GM12878 (cell line): ENCODE measurements at regions not wholly inside any gene's neighbourhood (a gene's known extent, or its start where the extent isn't known, plus 50 kb on each side); places are given as distances from the start of the nearest gene placed in this dataset.

Source experiments
- ATAC-seq: fragments of 200-7000 bp; cut with Tn5 transposase; 3 replicates; pipeline ENCODE4 v1.9.1; 2020; ENCODE audit warnings: mild to moderate bottlenecking, moderate library complexity
- BruUV-seq: library from RNA; stranded (reverse); fragments of 400-500 nt; replicated peaks from 2 replicates; lab custom pipeline; 2021; lab: Mats Ljungman, UMichigan
- CTCF ChIA-PET: fragments of 300-600 bp; sonication (Branson Sonifier 250); formaldehyde crosslinking; extraction: SDS; loops from one replicate; lab custom pipeline; 2021; ENCODE audit warnings: inconsistent platforms; lab: Yijun Ruan, JAX
- POLR2A ChIA-PET: fragments of 350-600 bp; formaldehyde crosslinking; extraction: SDS; loops from one replicate; lab custom pipeline; 2021; ENCODE audit warnings: inconsistent platforms; lab: Charles Lee
- RAD21 ChIA-PET: fragments of 300-600 bp; sonication (Branson Sonifier 250); formaldehyde crosslinking; loops from one replicate; lab custom pipeline; 2023; ENCODE audit warnings: antibody characterized with exemption; ENCODE audit not compliant: unreplicated experiment; lab: Charles Lee
- SMC1A ChIA-PET: fragments of 300-600 bp; sonication (Branson Sonifier 250); formaldehyde crosslinking; loops from one replicate; lab custom pipeline; 2023; ENCODE audit not compliant: unreplicated experiment, uncharacterized antibody; lab: Charles Lee
- DNase-seq: peaks from one replicate; pipeline ENCODE4 v3.0.0-alpha.2; 2011; ENCODE audit warnings: low read depth, low spot score
- FAIRE-seq: peaks from 3 replicates; lab custom pipeline; 2011; peaks lifted over from hg19 to GRCh38; lab: Jason Lieb, UNC
- H2AFZ ChIP-seq: 2 replicates; pipeline ENCODE4 v1.6.0; 2011; ENCODE audit warnings: low read depth, low read length, control low read depth; ENCODE audit not compliant: control insufficient read depth
- H3K27ac ChIP-seq: 2 replicates; pipeline ENCODE4 v1.5.1; 2011; ENCODE audit warnings: control low read depth; ENCODE audit not compliant: control insufficient read depth, insufficient read depth
- H3K27me3 ChIP-seq, 2 experiments: replicated peaks in 1 of 2; 2 replicates each; pipeline versions ENCODE4 v1.6.0 to v1.6.1; 2011; ENCODE audit warnings: low read length in 1 of 2; ENCODE audit not compliant: control insufficient read depth in 2 of 2, insufficient read depth in 2 of 2
- H3K36me3 ChIP-seq, 2 experiments: 2 replicates each; pipeline ENCODE4 v1.5.1; 2011; ENCODE audit warnings: low read length in 1 of 2; ENCODE audit not compliant: control insufficient read depth in 2 of 2, insufficient read depth in 2 of 2
- H3K4me1 ChIP-seq: 2 replicates; pipeline ENCODE4 v1.6.1; 2011; ENCODE audit warnings: mild to moderate bottlenecking, low read length, moderate library complexity, mixed read lengths; ENCODE audit not compliant: control insufficient read depth, insufficient read depth
- H3K4me2 ChIP-seq: 2 replicates; pipeline ENCODE4 v1.6.0; 2011; ENCODE audit warnings: control low read depth; ENCODE audit not compliant: control insufficient read depth, insufficient read depth
- H3K4me3 ChIP-seq: fragments of 200-600 bp; sonication (generic); 2 replicates; pipeline ENCODE4 v1.5.1; 2016
- H3K79me2 ChIP-seq: 2 replicates; pipeline ENCODE4 v1.6.0; 2011; ENCODE audit warnings: low read length; ENCODE audit not compliant: control insufficient read depth, insufficient read depth
- H3K9ac ChIP-seq: 2 replicates; pipeline ENCODE4 v1.8.0; 2011; ENCODE audit warnings: low read length, control low read depth, mixed read lengths; ENCODE audit not compliant: control insufficient read depth, insufficient read depth
- H3K9me3 ChIP-seq: replicated peaks from 3 replicates; pipeline ENCODE4 v1.5.1; 2011; ENCODE audit warnings: mild to moderate bottlenecking, low read length; ENCODE audit not compliant: control insufficient read depth, insufficient read depth
- H4K20me1 ChIP-seq: 2 replicates; pipeline ENCODE4 v1.6.0; 2011; ENCODE audit not compliant: control insufficient read depth, insufficient read depth
- NFYB ChIP-seq: IDR thresholded peaks from 2 replicates; pipeline ENCODE4 v1.6.1; 2011; ENCODE audit warnings: low read depth, mild to moderate bottlenecking, low read length, improper control_type of control experiment, moderate library complexity; ENCODE audit not compliant: insufficient read depth
- SMC3 ChIP-seq: IDR thresholded peaks from 2 replicates; pipeline ENCODE4 v1.6.1; 2011; ENCODE audit warnings: low read length, improper control_type of control experiment, borderline replicate concordance
- TCF7 ChIP-seq: IDR thresholded peaks from 2 replicates; pipeline ENCODE4 v1.6.1; 2014; ENCODE audit warnings: antibody characterized with exemption, borderline replicate concordance
- ZBED1 ChIP-seq: IDR thresholded peaks from 2 replicates; pipeline ENCODE4 v1.6.1; 2016; ENCODE audit warnings: borderline replicate concordance
- WGBS: methylation state at CpG from one replicate; pipeline ENCODE4 v1.1.6; 2016; ENCODE audit warnings: low lambda C conversion rate; ENCODE audit not compliant: insufficient replicate concordance, insufficient coverage; ENCODE audit errors: missing lambda C conversion rate; 5-methylcytosine and 5-hydroxymethylcytosine counted together
- in situ Hi-C: fragments of 300-500 bp; cut with MboI; formaldehyde crosslinking; loops from 9 replicates; pipeline ENCODE4 v1.14.3; 2018; ENCODE audit warnings: mixed read lengths
- intact Hi-C: fragments of 100-400 bp; cut with micrococcal nuclease; formaldehyde crosslinking; loops from one replicate; pipeline ENCODE4 v1.14.2; 2022; ENCODE audit not compliant: unreplicated experiment
- TF ChIP-seq, protein P1 (sequence below): fragments of 450-650 bp; IDR thresholded peaks from 2 replicates; pipeline ENCODE4 v1.6.1; 2017; ENCODE audit warnings: borderline replicate concordance
- TF ChIP-seq, protein P2 (sequence below): fragments of 450-650 bp; IDR thresholded peaks from 2 replicates; pipeline ENCODE4 v1.6.1; 2016; ENCODE audit warnings: mild to moderate bottlenecking
- TF ChIP-seq, protein P3 (sequence below): IDR thresholded peaks from 2 replicates; pipeline ENCODE4 v1.6.1; 2011; ENCODE audit warnings: borderline replicate concordance, low read depth, mild to moderate bottlenecking, moderate library complexity, low read length; ENCODE audit not compliant: insufficient read depth, poor library complexity, severe bottlenecking
- TF ChIP-seq, protein P4 (sequence below): IDR thresholded peaks from 2 replicates; pipeline ENCODE4 v1.6.1; 2011; ENCODE audit warnings: mild to moderate bottlenecking, low read depth, low read length, moderate library complexity; ENCODE audit not compliant: insufficient replicate concordance

DNA sequence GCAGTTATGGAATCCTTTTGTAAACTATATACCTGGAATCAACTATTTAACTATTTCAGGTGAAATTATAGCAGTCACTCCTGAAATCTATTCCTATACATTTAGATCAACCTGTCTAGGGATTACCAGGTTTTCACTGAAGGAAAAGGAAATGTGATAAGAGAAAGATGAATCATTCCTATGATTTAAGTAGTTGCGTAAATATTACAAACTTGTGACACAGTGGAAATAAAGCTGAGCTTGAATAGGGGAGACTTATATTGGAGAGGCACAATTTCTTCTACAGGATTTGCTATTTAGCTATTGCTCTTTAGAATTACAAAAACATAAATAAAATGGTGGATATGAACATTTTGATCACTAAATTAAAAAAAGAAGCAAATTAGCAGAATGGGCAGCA, 284.1 kb upstream of the EPHA5 start:
- BruUV-seq = no TSS peak

DNA sequence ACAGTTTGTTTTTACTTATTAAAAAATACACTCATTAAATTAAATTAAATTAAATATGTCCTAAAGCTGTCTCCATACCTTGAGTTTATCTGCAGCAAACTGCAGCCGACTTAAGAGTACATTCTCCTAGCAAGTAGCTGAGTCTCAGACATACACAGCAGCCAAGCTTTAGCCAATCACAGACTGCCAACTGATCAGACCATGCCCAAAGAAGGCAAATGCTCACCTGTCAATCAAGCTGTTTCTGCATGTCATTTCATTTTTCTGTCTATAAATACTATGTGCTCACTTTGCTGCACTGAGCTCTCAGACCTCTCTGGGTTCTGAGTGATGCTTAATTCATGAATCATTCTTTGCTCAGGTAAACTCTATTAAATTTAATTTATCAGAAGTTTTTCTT, 280.9 kb upstream of the EPHA5 start:
- no peaks in the 10 kb centered on the region for H3K27me3 ChIP-seq
- SMC1A ChIA-PET = no interaction called here
- DNase-seq = no peak
- RAD21 ChIA-PET = no interaction called here
- intact Hi-C loops (no loop called here), in situ Hi-C loops (no loop called here)
- BruUV-seq = no TSS peak
- no peak for FAIRE-seq
- no peaks in the 10 kb centered on the region for H3K4me1 ChIP-seq
- H4K20me1 ChIP-seq = no peaks in the 10 kb centered on the region
- no peaks in the 10 kb centered on the region for H3K36me3 ChIP-seq
- no peak overlapping the region for H3K27ac ChIP-seq
- no peak for TF ChIP-seq TCF7
- TF ChIP-seq, protein P1, sequence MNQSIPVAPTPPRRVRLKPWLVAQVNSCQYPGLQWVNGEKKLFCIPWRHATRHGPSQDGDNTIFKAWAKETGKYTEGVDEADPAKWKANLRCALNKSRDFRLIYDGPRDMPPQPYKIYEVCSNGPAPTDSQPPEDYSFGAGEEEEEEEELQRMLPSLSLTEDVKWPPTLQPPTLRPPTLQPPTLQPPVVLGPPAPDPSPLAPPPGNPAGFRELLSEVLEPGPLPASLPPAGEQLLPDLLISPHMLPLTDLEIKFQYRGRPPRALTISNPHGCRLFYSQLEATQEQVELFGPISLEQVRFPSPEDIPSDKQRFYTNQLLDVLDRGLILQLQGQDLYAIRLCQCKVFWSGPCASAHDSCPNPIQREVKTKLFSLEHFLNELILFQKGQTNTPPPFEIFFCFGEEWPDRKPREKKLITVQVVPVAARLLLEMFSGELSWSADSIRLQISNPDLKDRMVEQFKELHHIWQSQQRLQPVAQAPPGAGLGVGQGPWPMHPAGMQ = no peak
- TF ChIP-seq, protein P2, sequence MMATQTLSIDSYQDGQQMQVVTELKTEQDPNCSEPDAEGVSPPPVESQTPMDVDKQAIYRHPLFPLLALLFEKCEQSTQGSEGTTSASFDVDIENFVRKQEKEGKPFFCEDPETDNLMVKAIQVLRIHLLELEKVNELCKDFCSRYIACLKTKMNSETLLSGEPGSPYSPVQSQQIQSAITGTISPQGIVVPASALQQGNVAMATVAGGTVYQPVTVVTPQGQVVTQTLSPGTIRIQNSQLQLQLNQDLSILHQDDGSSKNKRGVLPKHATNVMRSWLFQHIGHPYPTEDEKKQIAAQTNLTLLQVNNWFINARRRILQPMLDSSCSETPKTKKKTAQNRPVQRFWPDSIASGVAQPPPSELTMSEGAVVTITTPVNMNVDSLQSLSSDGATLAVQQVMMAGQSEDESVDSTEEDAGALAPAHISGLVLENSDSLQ = 0 out of 2 replicates have a peak, but pooled peaks have one; percentile 25
- TF ChIP-seq, protein P3, sequence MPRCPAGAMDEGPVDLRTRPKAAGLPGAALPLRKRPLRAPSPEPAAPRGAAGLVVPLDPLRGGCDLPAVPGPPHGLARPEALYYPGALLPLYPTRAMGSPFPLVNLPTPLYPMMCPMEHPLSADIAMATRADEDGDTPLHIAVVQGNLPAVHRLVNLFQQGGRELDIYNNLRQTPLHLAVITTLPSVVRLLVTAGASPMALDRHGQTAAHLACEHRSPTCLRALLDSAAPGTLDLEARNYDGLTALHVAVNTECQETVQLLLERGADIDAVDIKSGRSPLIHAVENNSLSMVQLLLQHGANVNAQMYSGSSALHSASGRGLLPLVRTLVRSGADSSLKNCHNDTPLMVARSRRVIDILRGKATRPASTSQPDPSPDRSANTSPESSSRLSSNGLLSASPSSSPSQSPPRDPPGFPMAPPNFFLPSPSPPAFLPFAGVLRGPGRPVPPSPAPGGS = no peak
- POLR2A ChIA-PET = no interaction called here
- H3K79me2 ChIP-seq = no peaks in the 10 kb centered on the region
- CTCF ChIA-PET = no interaction called here
- 0 out of 3 replicates have a peak, but pooled peaks have one; percentile 23 for ATAC-seq
- 14% methylated on average over 1 of the region's 1 CpG for WGBS
- H3K9ac ChIP-seq = no peak overlapping the region
- H3K4me3 ChIP-seq = no peak overlapping the region
- no peak overlapping the region for H2AFZ ChIP-seq
- H3K4me2 ChIP-seq = no peak overlapping the region
- no peaks in the 10 kb centered on the region for H3K9me3 ChIP-seq

More for the DNA sequence above, 284.1 kb upstream of the EPHA5 start:
- H3K4me3 ChIP-seq = no peak overlapping the region
- no peak for ATAC-seq
- POLR2A ChIA-PET = no interaction called here
- no peaks in the 10 kb centered on the region for H4K20me1 ChIP-seq
- intact Hi-C loops (no loop called here), in situ Hi-C loops (no loop called here)
- no peaks in the 10 kb centered on the region for H3K9me3 ChIP-seq
- no peak for TF ChIP-seq NFYB
- TF ChIP-seq, protein P4, sequence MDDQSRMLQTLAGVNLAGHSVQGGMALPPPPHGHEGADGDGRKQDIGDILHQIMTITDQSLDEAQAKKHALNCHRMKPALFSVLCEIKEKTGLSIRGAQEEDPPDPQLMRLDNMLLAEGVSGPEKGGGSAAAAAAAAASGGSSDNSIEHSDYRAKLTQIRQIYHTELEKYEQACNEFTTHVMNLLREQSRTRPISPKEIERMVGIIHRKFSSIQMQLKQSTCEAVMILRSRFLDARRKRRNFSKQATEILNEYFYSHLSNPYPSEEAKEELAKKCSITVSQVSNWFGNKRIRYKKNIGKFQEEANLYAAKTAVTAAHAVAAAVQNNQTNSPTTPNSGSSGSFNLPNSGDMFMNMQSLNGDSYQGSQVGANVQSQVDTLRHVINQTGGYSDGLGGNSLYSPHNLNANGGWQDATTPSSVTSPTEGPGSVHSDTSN = no peak
- no peak for TF ChIP-seq ZBED1
- TF ChIP-seq SMC3 = no peak
- DNase-seq = no peak
- CTCF ChIA-PET = no interaction called here
- no peak overlapping the region for H3K27ac ChIP-seq
- 94% methylated on average over 1 of the region's 1 CpG for WGBS
- RAD21 ChIA-PET = no interaction called here
- no peaks in the 10 kb centered on the region for H3K79me2 ChIP-seq
- H2AFZ ChIP-seq = no peak overlapping the region
- H3K4me1 ChIP-seq = no peaks in the 10 kb centered on the region
- no peak overlapping the region for H3K4me2 ChIP-seq
- H3K9ac ChIP-seq = no peak overlapping the region
- FAIRE-seq = no peak
- no peaks in the 10 kb centered on the region for H3K36me3 ChIP-seq
- H3K27me3 ChIP-seq = no peaks in the 10 kb centered on the region
- SMC1A ChIA-PET = no interaction called here
